IPS-20b (cell line): ENCODE measurements at regions not wholly inside any gene's neighbourhood (a gene's known extent, or its start where the extent isn't known, plus 50 kb on each side); places are given as distances from the start of the nearest gene placed in this dataset.

Experiments
- H3K27ac ChIP-seq: one replicate; pipeline ENCODE4 v1.5.1; 2013; ENCODE audit warnings: low read length
- H3K27me3 ChIP-seq: 2 replicates; pipeline ENCODE4 v1.6.1; 2013; ENCODE audit warnings: mild to moderate bottlenecking, low read length, inconsistent platforms; ENCODE audit not compliant: insufficient read depth
- H3K36me3 ChIP-seq: 2 replicates; pipeline ENCODE4 v1.6.1; 2013; ENCODE audit warnings: low read depth, mild to moderate bottlenecking, inconsistent platforms, low read length, moderate library complexity; ENCODE audit not compliant: insufficient read depth
- H3K4me1 ChIP-seq: 2 replicates; pipeline ENCODE4 v1.6.1; 2013; ENCODE audit warnings: mild to moderate bottlenecking, control low read depth, inconsistent platforms, low read length, moderate library complexity; ENCODE audit not compliant: insufficient read depth
- H3K4me3 ChIP-seq: 2 replicates; pipeline ENCODE4 v1.5.1; 2013; ENCODE audit warnings: mild to moderate bottlenecking, low read length, inconsistent platforms
- H3K9ac ChIP-seq: 2 replicates; pipeline ENCODE4 v1.6.1; 2013; ENCODE audit warnings: low read depth, mild to moderate bottlenecking, inconsistent platforms, low read length, moderate library complexity
- H3K9me3 ChIP-seq: 2 replicates; pipeline ENCODE4 v1.6.1; 2013; ENCODE audit warnings: mild to moderate bottlenecking, low read depth, low read length, inconsistent platforms; ENCODE audit not compliant: insufficient read depth

GRCh38 chr11:81030186-81030585 lies 1589.4 kb upstream of the TENM4 start:
- Histone ChIP-seq H3K9me3 (no peaks in the 10 kb centered on the region), H3K27me3 (no peaks in the 10 kb centered on the region), H3K4me3 (no peak overlapping the region), H3K36me3 (no peaks in the 10 kb centered on the region), H3K27ac (no peak overlapping the region), H3K9ac (no peak overlapping the region), H3K4me1 (no peaks in the 10 kb centered on the region)

GRCh38 chr11:81026032-81026431 lies 1585.2 kb upstream of the TENM4 start:
- Histone ChIP-seq H3K4me1 (no peaks in the 10 kb centered on the region), H3K27ac (no peak overlapping the region), H3K36me3 (no peaks in the 10 kb centered on the region), H3K9me3 (no peaks in the 10 kb centered on the region), H3K9ac (no peak overlapping the region), H3K27me3 (no peaks in the 10 kb centered on the region), H3K4me3 (no peak overlapping the region)

DNA sequence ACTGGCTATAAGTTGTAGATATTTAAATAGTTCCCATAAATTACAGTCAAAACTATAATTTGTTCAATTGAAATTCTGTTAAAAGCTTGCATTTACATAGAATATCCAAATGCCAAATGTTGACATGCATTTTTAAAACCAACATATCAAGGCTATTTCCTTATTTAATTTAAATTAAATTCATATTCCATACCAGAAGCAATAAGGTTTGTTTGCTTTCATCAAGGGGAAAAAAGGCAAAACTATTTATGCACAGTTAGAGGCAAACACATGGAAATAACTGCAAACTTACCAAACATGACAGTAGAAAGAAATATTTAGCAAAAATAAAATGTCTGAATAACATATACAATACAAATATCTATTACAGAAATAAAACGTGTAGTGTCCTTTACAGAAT lies 1581.2 kb upstream of the TENM4 start:
- Histone ChIP-seq H3K27me3 (no peaks in the 10 kb centered on the region), H3K9ac (no peak overlapping the region), H3K4me1 (no peaks in the 10 kb centered on the region), H3K27ac (no peak overlapping the region), H3K9me3 (no peaks in the 10 kb centered on the region), H3K4me3 (no peak overlapping the region), H3K36me3 (no peaks in the 10 kb centered on the region)

GRCh38 chr11:81010631-81011030 lies 1569.8 kb upstream of the TENM4 start:
- no peaks in the 10 kb centered on the region for H3K9me3 ChIP-seq
- no peak overlapping the region for H3K9ac ChIP-seq
- H3K36me3 ChIP-seq, result no peaks in the 10 kb centered on the region
- no peak overlapping the region for H3K4me3 ChIP-seq
- no peaks in the 10 kb centered on the region for H3K4me1 ChIP-seq
- no peak overlapping the region for H3K27ac ChIP-seq
- H3K27me3 ChIP-seq, result no peaks in the 10 kb centered on the region

- H3K36me3 ChIP-seq, result no peaks in the 10 kb centered on the region
- H3K9ac ChIP-seq, result no peak overlapping the region
- no peak overlapping the region for H3K4me3 ChIP-seq
- H3K4me1 ChIP-seq, result no peaks in the 10 kb centered on the region
- no peaks in the 10 kb centered on the region for H3K27me3 ChIP-seq
- H3K9me3 ChIP-seq, result no peaks in the 10 kb centered on the region
- H3K27ac ChIP-seq, result no peak overlapping the region
Observed at GRCh38 chr11:81007046-81007445, 1566.2 kb upstream of the TENM4 start.

DNA sequence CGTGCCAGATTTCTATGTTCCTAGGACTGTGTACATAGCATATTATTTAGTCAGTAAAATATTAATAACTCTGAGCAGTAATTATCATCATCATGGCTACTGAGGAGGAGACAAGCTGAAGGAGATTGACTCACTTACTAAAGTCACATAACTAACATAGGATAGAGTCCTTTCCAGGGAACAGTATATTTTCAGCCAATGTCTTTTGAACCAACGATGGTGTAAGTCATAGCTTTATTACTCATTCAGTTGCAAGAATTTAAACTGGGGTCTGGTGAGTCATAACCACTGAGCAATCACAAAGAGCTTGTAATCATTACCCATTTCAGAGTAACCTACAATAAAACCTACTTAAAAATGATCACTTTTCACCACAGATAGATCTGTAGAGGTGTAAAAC lies 1564.8 kb upstream of the TENM4 start:
- Histone ChIP-seq H3K4me1 (no peaks in the 10 kb centered on the region), H3K36me3 (no peaks in the 10 kb centered on the region), H3K4me3 (no peak overlapping the region), H3K27me3 (no peaks in the 10 kb centered on the region), H3K9me3 (no peaks in the 10 kb centered on the region), H3K27ac (no peak overlapping the region), H3K9ac (no peak overlapping the region)

DNA sequence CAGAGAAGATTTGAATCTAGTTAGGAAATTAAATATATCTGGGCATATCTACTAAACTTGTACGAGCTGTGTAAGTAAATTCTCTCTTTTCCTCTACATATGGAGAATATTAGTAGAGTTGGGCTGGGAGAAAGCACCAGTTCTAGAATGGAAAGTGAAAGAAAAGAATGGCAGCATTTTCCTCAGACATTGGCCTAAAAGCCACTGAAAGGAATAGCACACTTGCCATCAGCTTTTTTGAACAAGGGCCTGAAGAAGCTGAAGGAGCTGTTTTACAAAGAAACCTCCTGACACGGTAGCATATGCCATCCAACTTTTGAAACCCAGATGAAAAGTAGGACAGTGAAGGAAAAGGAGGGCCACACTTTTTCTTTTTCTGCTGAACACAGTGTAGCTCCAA lies 1563.7 kb upstream of the TENM4 start:
- Histone ChIP-seq H3K27me3 (no peaks in the 10 kb centered on the region), H3K9ac (no peak overlapping the region), H3K4me3 (no peak overlapping the region), H3K4me1 (no peaks in the 10 kb centered on the region), H3K9me3 (no peaks in the 10 kb centered on the region), H3K36me3 (no peaks in the 10 kb centered on the region), H3K27ac (no peak overlapping the region)

DNA sequence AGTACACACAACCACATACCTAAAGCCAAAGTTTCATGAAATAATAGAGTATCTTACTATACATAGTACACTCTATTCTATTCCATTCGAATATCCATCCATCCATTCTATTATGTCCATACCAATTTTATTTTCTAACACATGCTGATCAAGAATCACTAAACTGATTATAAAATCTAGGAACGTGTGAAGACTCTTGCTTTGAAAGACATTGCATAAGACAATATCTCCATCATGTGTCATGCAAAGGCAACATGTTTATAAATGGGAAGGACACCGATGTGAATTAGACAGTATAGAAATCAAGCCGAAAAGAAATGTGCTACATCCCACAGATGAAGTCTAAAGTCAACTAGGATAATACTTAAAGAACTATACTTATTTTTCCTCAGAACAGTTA lies 1561.5 kb upstream of the TENM4 start:
- H3K4me3 ChIP-seq, result no peak overlapping the region
- H3K27me3 ChIP-seq, result no peaks in the 10 kb centered on the region
- H3K4me1 ChIP-seq, result no peaks in the 10 kb centered on the region
- no peak overlapping the region for H3K9ac ChIP-seq
- no peaks in the 10 kb centered on the region; the same call in 1 of the 2 replicates for H3K9me3 ChIP-seq
- H3K36me3 ChIP-seq, result no peaks in the 10 kb centered on the region
- no peak overlapping the region for H3K27ac ChIP-seq

- Histone ChIP-seq H3K36me3 (no peaks in the 10 kb centered on the region), H3K4me3 (no peak overlapping the region), H3K27ac (no peak overlapping the region), H3K4me1 (0 out of 2 replicates have a peak, but pooled peaks cover under 1% of the 10 kb centered on the region), H3K9me3 (no peaks in the 10 kb centered on the region; the same call in 1 of the 2 replicates), H3K27me3 (no peaks in the 10 kb centered on the region), H3K9ac (no peak overlapping the region)
Observed at GRCh38 chr11:81000735-81001134, 1559.9 kb upstream of the TENM4 start.

GRCh38 chr11:81000334-81000733 lies 1559.5 kb upstream of the TENM4 start:
- H3K9ac ChIP-seq, result no peak overlapping the region
- H3K27me3 ChIP-seq, result no peaks in the 10 kb centered on the region
- no peak overlapping the region for H3K27ac ChIP-seq
- H3K4me1 ChIP-seq, result 0 out of 2 replicates have a peak, but pooled peaks cover 2% of the 10 kb centered on the region
- H3K4me3 ChIP-seq, result no peak overlapping the region
- H3K36me3 ChIP-seq, result no peaks in the 10 kb centered on the region
- no peaks in the 10 kb centered on the region; the same call in 1 of the 2 replicates for H3K9me3 ChIP-seq

DNA sequence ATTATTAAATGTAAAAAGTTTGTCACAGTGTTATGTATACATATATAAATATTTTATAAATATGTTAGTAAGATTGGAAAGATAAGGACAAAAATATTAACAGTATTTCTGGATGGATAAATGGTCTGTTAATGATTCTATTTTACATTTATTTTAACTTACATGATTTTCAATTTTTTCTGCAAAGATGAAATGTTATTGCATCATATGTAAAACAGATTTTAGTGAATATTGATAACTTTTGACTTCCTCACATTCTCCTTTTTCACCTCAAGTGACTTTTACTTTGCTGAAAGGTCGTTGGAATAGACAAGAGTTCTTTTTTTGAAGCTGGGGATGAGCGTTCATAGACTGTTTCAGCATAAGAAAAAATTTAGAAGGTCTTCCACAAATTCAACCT lies 1554.7 kb upstream of the TENM4 start:
- no peaks in the 10 kb centered on the region for H3K27me3 ChIP-seq
- no peaks in the 10 kb centered on the region; the same call in 1 of the 2 replicates for H3K9me3 ChIP-seq
- no peaks in the 10 kb centered on the region for H3K36me3 ChIP-seq
- H3K4me3 ChIP-seq, result no peak overlapping the region
- H3K27ac ChIP-seq, result no peak overlapping the region
- no peak overlapping the region for H3K9ac ChIP-seq
- peaks cover 17% of the 10 kb centered on the region for H3K4me1 ChIP-seq

GRCh38 chr11:80993536-80993935 lies 1552.7 kb upstream of the TENM4 start:
- H3K27me3 ChIP-seq, result no peaks in the 10 kb centered on the region
- peaks cover 21% of the 10 kb centered on the region for H3K4me1 ChIP-seq
- H3K4me3 ChIP-seq, result no peak overlapping the region
- H3K9ac ChIP-seq, result no peak overlapping the region
- no peak overlapping the region for H3K27ac ChIP-seq
- H3K36me3 ChIP-seq, result no peaks in the 10 kb centered on the region
- H3K9me3 ChIP-seq, result no peaks in the 10 kb centered on the region; the same call in 1 of the 2 replicates

- Histone ChIP-seq H3K9me3 (no peaks in the 10 kb centered on the region), H3K27ac (no peak overlapping the region), H3K27me3 (no peaks in the 10 kb centered on the region), H3K4me1 (peaks cover 34% of the 10 kb centered on the region), H3K4me3 (no peak overlapping the region), H3K9ac (no peak overlapping the region), H3K36me3 (no peaks in the 10 kb centered on the region)
Observed at GRCh38 chr11:80990885-80991284, 1550.1 kb upstream of the TENM4 start.
